IMR-90 (cell line): ENCODE measurements at regions not wholly inside any gene's neighbourhood (a gene's known extent, or its start where the extent isn't known, plus 50 kb on each side); places are given as distances from the start of the nearest gene placed in this dataset.

ENCODE experiments used
- ATAC-seq: fragments of 200-7000 bp; cut with Tn5 transposase; 2 replicates; pipeline ENCODE4 v1.9.1; 2020; ENCODE audit warnings: low read depth, mild to moderate bottlenecking, moderate library complexity
- BruUV-seq: library from RNA; stranded (reverse); fragments of 400-500 nt; replicated peaks from 2 replicates; lab custom pipeline; 2021; lab: Mats Ljungman, UMichigan
- CTCF ChIA-PET: fragments of 300-600 bp; formaldehyde crosslinking; extraction: SDS; loops from one replicate; lab custom pipeline; 2021; ENCODE audit warnings: antibody characterized with exemption; lab: Yijun Ruan, JAX
- POLR2A ChIA-PET: fragments of 300-600 bp; sonication (Branson Sonifier 250); formaldehyde crosslinking; loops from one replicate; lab custom pipeline; 2022; ENCODE audit warnings: antibody characterized with exemption; ENCODE audit not compliant: unreplicated experiment; lab: Charles Lee
- DNase-seq: peaks from one replicate; pipeline ENCODE4 v3.0.0; 2013
- H2AFZ ChIP-seq: replicated peaks from 2 replicates; pipeline ENCODE3; 2013; ENCODE audit warnings: low read length, mild to moderate bottlenecking; ENCODE audit not compliant: poor library complexity
- H2AK5ac ChIP-seq: 2 replicates; pipeline ENCODE4 v1.6.1; 2013; ENCODE audit warnings: low read depth, low read length, inconsistent platforms
- H2AK9ac ChIP-seq: replicated peaks from 2 replicates; pipeline ENCODE3; 2013; ENCODE audit warnings: mild to moderate bottlenecking, low read depth, low read length, moderate library complexity; ENCODE audit not compliant: poor library complexity
- H2BK120ac ChIP-seq: 2 replicates; pipeline ENCODE4 v1.6.1; 2013; ENCODE audit warnings: low read depth, low read length, inconsistent platforms
- H2BK15ac ChIP-seq: 3 replicates; pipeline ENCODE4 v1.6.1; 2013; ENCODE audit warnings: low read depth, low read length, inconsistent platforms
- H2BK20ac ChIP-seq: 2 replicates; pipeline ENCODE4 v1.6.1; 2013; ENCODE audit warnings: low read depth, mild to moderate bottlenecking, inconsistent platforms, low read length, moderate library complexity
- H2BK5ac ChIP-seq: 2 replicates; pipeline ENCODE4 v1.6.1; 2013; ENCODE audit warnings: mild to moderate bottlenecking, low read depth, low read length, inconsistent platforms; ENCODE audit not compliant: poor library complexity, severe bottlenecking
- H3K14ac ChIP-seq: replicated peaks from 2 replicates; pipeline ENCODE4 v1.6.1; 2013; ENCODE audit warnings: low read depth, low read length, inconsistent platforms
- H3K18ac ChIP-seq: 2 replicates; pipeline ENCODE4 v1.6.1; 2013; ENCODE audit warnings: low read depth, low read length, control low read depth
- H3K23ac ChIP-seq: 2 replicates; pipeline ENCODE4 v1.6.1; 2013; ENCODE audit warnings: low read depth, low read length, inconsistent platforms
- H3K27ac ChIP-seq: 2 replicates; pipeline ENCODE4 v1.5.1; 2013; ENCODE audit warnings: mild to moderate bottlenecking, control low read depth, low read length; ENCODE audit not compliant: insufficient read depth
- H3K27me3 ChIP-seq: 2 replicates; pipeline ENCODE4 v1.6.1; 2013; ENCODE audit warnings: low read length; ENCODE audit not compliant: control insufficient read depth, insufficient read depth
- H3K36me3 ChIP-seq: 2 replicates; pipeline ENCODE4 v1.6.1; 2013; ENCODE audit warnings: low read length, mixed read lengths; ENCODE audit not compliant: control insufficient read depth, insufficient read depth
- H3K4ac ChIP-seq: 2 replicates; pipeline ENCODE4 v1.6.1; 2013; ENCODE audit warnings: low read depth, low read length, inconsistent platforms
- H3K4me1 ChIP-seq: 2 replicates; pipeline ENCODE4 v1.6.1; 2013; ENCODE audit warnings: low read length, mixed read lengths; ENCODE audit not compliant: control insufficient read depth, insufficient read depth
- H3K4me2 ChIP-seq: 2 replicates; pipeline ENCODE4 v1.6.1; 2013; ENCODE audit warnings: low read depth, mild to moderate bottlenecking, control low read depth, low read length, moderate library complexity
- H3K4me3 ChIP-seq: 2 replicates; pipeline ENCODE4 v1.5.1; 2013; ENCODE audit warnings: low read depth, mild to moderate bottlenecking, control low read depth, low read length, moderate library complexity; ENCODE audit not compliant: insufficient read depth
- H3K56ac ChIP-seq: 2 replicates; pipeline ENCODE4 v1.6.1; 2013; ENCODE audit warnings: low read length, inconsistent platforms; ENCODE audit not compliant: insufficient read depth; ENCODE audit errors: extremely low read depth
- H3K79me1 ChIP-seq, 2 experiments: 2 replicates each; pipeline ENCODE4 v1.6.1; 2013; ENCODE audit warnings: low read length in 2 of 2, inconsistent platforms in 1 of 2, low read depth in 1 of 2
- H3K9ac ChIP-seq: 2 replicates; pipeline ENCODE4 v1.6.1; 2013; ENCODE audit warnings: low read depth, low read length, control low read depth
- H3K9me1 ChIP-seq: 2 replicates; pipeline ENCODE4 v1.6.1; 2013; ENCODE audit warnings: low read length, inconsistent platforms; ENCODE audit not compliant: insufficient read depth
- H3K9me3 ChIP-seq: 2 replicates; pipeline ENCODE4 v1.6.1; 2013; ENCODE audit warnings: low read length; ENCODE audit not compliant: control insufficient read depth, insufficient read depth
- H4K20me1 ChIP-seq: 2 replicates; pipeline ENCODE4 v1.6.1; 2013; ENCODE audit warnings: low read length, inconsistent platforms; ENCODE audit not compliant: insufficient read depth
- H4K5ac ChIP-seq: 2 replicates; pipeline ENCODE4 v1.6.1; 2013; ENCODE audit warnings: mild to moderate bottlenecking, low read depth, low read length, control low read depth
- H4K8ac ChIP-seq, 2 experiments: 2 replicates each; pipeline ENCODE4 v1.6.1; 2013; ENCODE audit warnings: low read depth in 2 of 2, low read length in 2 of 2, control low read depth in 1 of 2, inconsistent platforms in 1 of 2
- H4K91ac ChIP-seq: 2 replicates; pipeline ENCODE4 v1.6.1; 2013; ENCODE audit warnings: low read depth, low read length, inconsistent platforms; ENCODE audit not compliant: insufficient read depth
- FOS ChIP-seq: fragments of 150-350 bp; IDR thresholded peaks from 2 replicates; pipeline ENCODE4 v1.6.1; 2016; ENCODE audit warnings: low read depth, low read length
- MXI1 ChIP-seq: IDR thresholded peaks from 2 replicates; pipeline ENCODE4 v1.6.1; 2012; ENCODE audit warnings: low read depth, mild to moderate bottlenecking, low read length, moderate library complexity, borderline replicate concordance
- NFE2L2 ChIP-seq: fragments of 150-350 bp; IDR thresholded peaks from 2 replicates; pipeline ENCODE4 v1.6.1; 2016; ENCODE audit warnings: low read depth, mild to moderate bottlenecking, low read length
- POLR2A ChIP-seq: IDR thresholded peaks from 2 replicates; pipeline ENCODE4 v1.6.1; 2012; ENCODE audit warnings: mild to moderate bottlenecking, low read depth, low read length
- RAD21 ChIP-seq: IDR thresholded peaks from 2 replicates; pipeline ENCODE4 v1.6.1; 2012; ENCODE audit warnings: low read length, improper control_type of control experiment
- RCOR1 ChIP-seq: IDR thresholded peaks from 2 replicates; pipeline ENCODE4 v1.6.1; 2012; ENCODE audit warnings: mild to moderate bottlenecking, low read length, improper control_type of control experiment; ENCODE audit not compliant: insufficient replicate concordance
- WGBS, 2 experiments: methylation state at CpG; one replicate each; pipeline versions ENCODE4 v1.1.5 to v1.1.7; 2013; ENCODE audit warnings: missing lambda C conversion rate in 2 of 2; ENCODE audit not compliant: insufficient read length in 1 of 2; ENCODE audit errors: extremely low coverage in 2 of 2; 5-methylcytosine and 5-hydroxymethylcytosine counted together
- dilution Hi-C: fragments of 300-500 bp; cut with HindIII; formaldehyde crosslinking; loops from one replicate; pipeline ENCODE4 v1.14.3; 2018; ENCODE audit warnings: low sequenced_read_pairs; ENCODE audit not compliant: unreplicated experiment
- in situ Hi-C: fragments of 300-500 bp; cut with MboI; formaldehyde crosslinking; loops from 3 replicates; pipeline ENCODE4 v1.14.3; 2019; ENCODE audit warnings: low sequenced_read_pairs, inconsistent platforms, mixed read lengths
- intact Hi-C: fragments of 100-400 bp; cut with micrococcal nuclease; formaldehyde crosslinking; loops from 2 replicates; pipeline ENCODE4 v1.10.0; 2022

- Histone ChIP-seq H2BK15ac (no peak overlapping the region), H2BK120ac (no peak overlapping the region), H2AK5ac (no peak overlapping the region), H3K4ac (no peak overlapping the region), H2AFZ (no peak overlapping the region), H2AK9ac (no peak overlapping the region), H3K79me1 (no peaks in the 10 kb centered on the region), H3K14ac (no peak overlapping the region), H4K91ac (no peak overlapping the region), H3K9ac (no peak overlapping the region), H3K9me1 (no peaks in the 10 kb centered on the region), H4K5ac (no peak overlapping the region), H4K8ac (no peak overlapping the region), H3K27ac (no peak overlapping the region), H2BK5ac (no peak overlapping the region), H3K4me3 (no peak overlapping the region), H3K4me1 (no peaks in the 10 kb centered on the region), H4K20me1 (no peaks in the 10 kb centered on the region), H3K36me3 (no peaks in the 10 kb centered on the region), H3K27me3 (peaks cover 2% of the 10 kb centered on the region; the same call in 1 of the 2 replicates), H2BK20ac (no peak overlapping the region), H3K4me2 (no peak overlapping the region), H3K56ac (no peak overlapping the region), H3K23ac (no peak overlapping the region), H3K9me3 (no peaks in the 10 kb centered on the region), H3K18ac (no peak overlapping the region)
- dilution Hi-C loops (no loop called here), in situ Hi-C loops (no loop called here), intact Hi-C loops (no loop called here)
- WGBS, 2 experiments: no CpG with 5 or more reads among the region's 2 CpGs
- TF ChIP-seq FOS (no peak), NFE2L2 (no peak), MXI1 (no peak), RAD21 (no peak), RCOR1 (no peak), POLR2A (no peak)
- ChIA-PET CTCF (no interaction called here), POLR2A (no interaction called here)
- no TSS peak for BruUV-seq
- ATAC-seq (no peak), DNase-seq (no peak)
These were observed 102.5 kb upstream of the CASK start for GRCh38 chrX:42025861-42026260.
